Chondrocyte (in vitro differentiated cells): ENCODE measurements at regions not wholly inside any gene's neighbourhood (a gene's known extent, or its start where the extent isn't known, plus 50 kb on each side); places are given as distances from the start of the nearest gene placed in this dataset.

ENCODE experiments used
- DNase-seq: peaks from one replicate; pipeline ENCODE4 v3.0.0; 2021; ENCODE audit warnings: mixed read lengths, low spot score
- H3K27ac Mint-ChIP-seq: one replicate; pipeline ENCODE4 v1.8.0; 2021; ENCODE audit warnings: mild to moderate bottlenecking, moderate library complexity, mixed read lengths; ENCODE audit not compliant: unreplicated experiment
- H3K27me3 Mint-ChIP-seq: 2 replicates; pipeline ENCODE4 v1.8.0; 2021; ENCODE audit warnings: low read depth, mixed read lengths
- H3K36me3 Mint-ChIP-seq: 2 replicates; pipeline ENCODE4 v1.8.0; 2021; ENCODE audit warnings: low read depth, mixed read lengths
- H3K4me1 Mint-ChIP-seq: 2 replicates; pipeline ENCODE4 v1.8.0; 2021; ENCODE audit warnings: low read depth, mild to moderate bottlenecking, mixed read lengths
- H3K4me3 Mint-ChIP-seq: one replicate; pipeline ENCODE4 v1.8.0; 2021; ENCODE audit warnings: mild to moderate bottlenecking, moderate library complexity, mixed read lengths; ENCODE audit not compliant: unreplicated experiment
- H3K9me3 Mint-ChIP-seq: 2 replicates; pipeline ENCODE4 v1.8.0; 2021; ENCODE audit warnings: low read depth, mixed read lengths
- TF ChIP-seq, protein P1 (sequence below): fragments of 200-600 bp; sonication (generic); IDR thresholded peaks from 2 replicates; pipeline ENCODE4 v1.5.0; 2021; ENCODE audit warnings: antibody characterized with exemption, mild to moderate bottlenecking, moderate library complexity

GRCh38 chr12:90501412-90501811 lies 453.6 kb downstream of the CCER1 start:
- Mint-ChIP-seq H3K9me3 (peaks cover under 1% of the 10 kb centered on the region), H3K4me1 (peaks cover 5% of the 10 kb centered on the region), H3K36me3 (no peaks in the 10 kb centered on the region), H3K27ac (no peak overlapping the region), H3K4me3 (no peak overlapping the region), H3K27me3 (no peaks in the 10 kb centered on the region)
- TF ChIP-seq, protein P1, sequence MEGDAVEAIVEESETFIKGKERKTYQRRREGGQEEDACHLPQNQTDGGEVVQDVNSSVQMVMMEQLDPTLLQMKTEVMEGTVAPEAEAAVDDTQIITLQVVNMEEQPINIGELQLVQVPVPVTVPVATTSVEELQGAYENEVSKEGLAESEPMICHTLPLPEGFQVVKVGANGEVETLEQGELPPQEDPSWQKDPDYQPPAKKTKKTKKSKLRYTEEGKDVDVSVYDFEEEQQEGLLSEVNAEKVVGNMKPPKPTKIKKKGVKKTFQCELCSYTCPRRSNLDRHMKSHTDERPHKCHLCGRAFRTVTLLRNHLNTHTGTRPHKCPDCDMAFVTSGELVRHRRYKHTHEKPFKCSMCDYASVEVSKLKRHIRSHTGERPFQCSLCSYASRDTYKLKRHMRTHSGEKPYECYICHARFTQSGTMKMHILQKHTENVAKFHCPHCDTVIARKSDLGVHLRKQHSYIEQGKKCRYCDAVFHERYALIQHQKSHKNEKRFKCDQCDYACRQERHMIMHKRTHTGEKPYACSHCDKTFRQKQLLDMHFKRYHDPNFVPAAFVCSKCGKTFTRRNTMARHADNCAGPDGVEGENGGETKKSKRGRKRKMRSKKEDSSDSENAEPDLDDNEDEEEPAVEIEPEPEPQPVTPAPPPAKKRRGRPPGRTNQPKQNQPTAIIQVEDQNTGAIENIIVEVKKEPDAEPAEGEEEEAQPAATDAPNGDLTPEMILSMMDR: no peak
- no peak for DNase-seq

DNA sequence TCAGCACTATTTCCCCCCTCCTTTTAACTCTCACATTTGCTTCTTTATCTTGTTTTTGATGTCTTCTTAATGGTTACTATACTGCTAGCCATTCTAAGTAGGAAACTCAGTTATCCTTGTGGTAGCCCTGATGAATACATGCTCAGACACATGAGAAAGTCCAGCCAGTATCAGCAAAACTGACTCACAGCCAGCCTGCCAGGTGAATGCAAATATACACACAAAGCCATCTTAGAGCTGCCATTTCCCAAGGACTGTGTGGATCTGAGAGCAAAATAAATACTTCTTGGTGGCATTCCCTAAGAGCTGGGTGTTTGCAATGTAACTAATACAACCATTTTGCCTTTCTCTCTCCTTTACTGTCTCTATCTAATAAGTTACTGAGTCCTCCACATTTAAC lies 455.2 kb downstream of the CCER1 start:
- Mint-ChIP-seq H3K27ac (no peak overlapping the region), H3K4me1 (peaks cover 5% of the 10 kb centered on the region), H3K4me3 (no peak overlapping the region), H3K36me3 (no peaks in the 10 kb centered on the region), H3K9me3 (peaks cover 6% of the 10 kb centered on the region), H3K27me3 (no peaks in the 10 kb centered on the region)
- TF ChIP-seq, protein P1: no peak
- DNase-seq: no peak

DNA sequence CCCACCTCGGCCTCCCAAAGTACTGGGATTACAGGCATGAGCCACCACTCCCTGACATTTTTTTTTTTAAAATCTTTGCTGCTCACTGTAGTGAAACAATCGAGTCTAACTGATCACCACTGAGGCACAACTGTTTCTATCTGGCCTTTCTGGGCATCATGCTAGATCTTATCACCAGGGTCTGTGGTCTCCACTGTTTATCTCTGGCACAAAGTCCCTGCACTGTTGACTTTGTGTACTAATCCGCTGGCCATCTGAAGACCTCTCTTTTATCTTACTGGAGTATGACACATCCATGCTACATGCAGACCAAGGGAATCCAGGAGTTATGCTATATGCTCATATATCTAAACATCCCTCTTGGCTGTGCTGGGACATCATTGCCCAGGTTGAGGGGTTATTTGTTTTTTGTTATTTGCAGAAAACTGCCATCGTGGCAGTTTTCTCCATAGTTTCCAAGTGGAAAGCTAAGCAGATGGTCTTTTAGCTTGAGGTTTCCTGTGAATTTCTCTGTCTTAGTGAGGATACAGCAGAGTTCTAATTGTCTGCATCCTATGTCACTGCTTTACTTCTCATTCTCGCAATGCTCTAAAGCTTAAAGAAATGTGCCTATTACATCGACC lies 456.9 kb downstream of the CCER1 start:
- H3K27me3 Mint-ChIP-seq: no peaks in the 10 kb centered on the region
- H3K4me1 Mint-ChIP-seq: peaks cover 5% of the 10 kb centered on the region
- H3K9me3 Mint-ChIP-seq: peaks cover 6% of the 10 kb centered on the region
- no peaks in the 10 kb centered on the region for H3K36me3 Mint-ChIP-seq
- no peak overlapping the region for H3K4me3 Mint-ChIP-seq
- TF ChIP-seq, protein P1: no peak
- no peak for DNase-seq
- no peak overlapping the region for H3K27ac Mint-ChIP-seq

GRCh38 chr12:90490355-90490754 lies 464.6 kb downstream of the CCER1 start:
- TF ChIP-seq, protein P1: no peak
- Mint-ChIP-seq H3K27ac (no peak overlapping the region), H3K4me3 (no peak overlapping the region), H3K9me3 (peaks cover 12% of the 10 kb centered on the region), H3K4me1 (no peaks in the 10 kb centered on the region), H3K27me3 (no peaks in the 10 kb centered on the region), H3K36me3 (peaks cover 1% of the 10 kb centered on the region)
- DNase-seq: no peak

GRCh38 chr12:90489141-90489540 lies 465.8 kb downstream of the CCER1 start:
- no peaks in the 10 kb centered on the region for H3K27me3 Mint-ChIP-seq
- H3K27ac Mint-ChIP-seq: no peak overlapping the region
- DNase-seq: no peak
- peaks cover 1% of the 10 kb centered on the region for H3K36me3 Mint-ChIP-seq
- H3K9me3 Mint-ChIP-seq: peaks cover 12% of the 10 kb centered on the region
- no peak overlapping the region for H3K4me3 Mint-ChIP-seq
- H3K4me1 Mint-ChIP-seq: peaks cover under 1% of the 10 kb centered on the region
- TF ChIP-seq, protein P1: no peak
